ENCODE measurements at regions not wholly inside any gene's neighbourhood (a gene's known extent, or its start where the extent isn't known, plus 50 kb on each side); places are given as distances from the start of the nearest gene placed in this dataset.

GRCh38 chr4:170801771-170802170, 712.0 kb upstream of the AADAT start:
- TF ChIP-seq EZH2 (IDR thresholded peaks at IDR 0.05; ENCODE audit: borderline replicate concordance, low read length) = no peak
- TF ChIP-seq, protein P1, sequence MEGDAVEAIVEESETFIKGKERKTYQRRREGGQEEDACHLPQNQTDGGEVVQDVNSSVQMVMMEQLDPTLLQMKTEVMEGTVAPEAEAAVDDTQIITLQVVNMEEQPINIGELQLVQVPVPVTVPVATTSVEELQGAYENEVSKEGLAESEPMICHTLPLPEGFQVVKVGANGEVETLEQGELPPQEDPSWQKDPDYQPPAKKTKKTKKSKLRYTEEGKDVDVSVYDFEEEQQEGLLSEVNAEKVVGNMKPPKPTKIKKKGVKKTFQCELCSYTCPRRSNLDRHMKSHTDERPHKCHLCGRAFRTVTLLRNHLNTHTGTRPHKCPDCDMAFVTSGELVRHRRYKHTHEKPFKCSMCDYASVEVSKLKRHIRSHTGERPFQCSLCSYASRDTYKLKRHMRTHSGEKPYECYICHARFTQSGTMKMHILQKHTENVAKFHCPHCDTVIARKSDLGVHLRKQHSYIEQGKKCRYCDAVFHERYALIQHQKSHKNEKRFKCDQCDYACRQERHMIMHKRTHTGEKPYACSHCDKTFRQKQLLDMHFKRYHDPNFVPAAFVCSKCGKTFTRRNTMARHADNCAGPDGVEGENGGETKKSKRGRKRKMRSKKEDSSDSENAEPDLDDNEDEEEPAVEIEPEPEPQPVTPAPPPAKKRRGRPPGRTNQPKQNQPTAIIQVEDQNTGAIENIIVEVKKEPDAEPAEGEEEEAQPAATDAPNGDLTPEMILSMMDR (IDR thresholded peaks at IDR 0.05; ENCODE audit: low read length) = no peak

Measured in OCI-LY1 (cell line).